AG09319 (cell line): ENCODE measurements at regions not wholly inside any gene's neighbourhood (a gene's known extent, or its start where the extent isn't known, plus 50 kb on each side); places are given as distances from the start of the nearest gene placed in this dataset.
"Not testable (repeated sequence)": the region's sequence is repeated elsewhere in the genome, so short reads cannot be mapped to it uniquely, and the experiment has no call there.

Experiments used
- DNase-seq: peaks from one replicate; pipeline ENCODE4 v3.0.0-alpha.2; 2010; ENCODE audit warnings: low read depth; ENCODE audit errors: extremely low read depth
- TF ChIP-seq, protein P1 (sequence below): IDR thresholded peaks from 2 replicates; pipeline ENCODE4 v1.5.1; 2011; ENCODE audit warnings: low read depth, mild to moderate bottlenecking, inconsistent platforms, low read length, moderate library complexity

DNA sequence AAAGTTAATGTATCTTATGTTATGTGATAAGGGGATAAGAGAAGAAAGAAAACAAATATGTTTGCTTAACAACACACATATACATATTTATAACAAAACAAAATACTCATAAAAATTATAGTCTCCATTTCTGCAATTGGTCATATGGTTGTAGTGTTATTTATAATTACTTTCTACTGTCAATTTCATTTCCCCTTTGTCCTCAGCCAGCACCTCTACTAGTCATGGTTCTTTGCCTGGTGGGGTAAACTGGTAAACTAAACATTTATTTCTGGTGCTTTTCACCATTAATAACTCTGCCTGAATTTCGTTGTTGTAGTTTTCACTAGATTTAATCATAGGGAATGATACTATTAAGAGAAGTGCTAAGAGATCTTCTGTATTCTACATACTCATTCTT, 88.0 kb upstream of the ALCAM start:
- DNase-seq = no peak
- TF ChIP-seq, protein P1, sequence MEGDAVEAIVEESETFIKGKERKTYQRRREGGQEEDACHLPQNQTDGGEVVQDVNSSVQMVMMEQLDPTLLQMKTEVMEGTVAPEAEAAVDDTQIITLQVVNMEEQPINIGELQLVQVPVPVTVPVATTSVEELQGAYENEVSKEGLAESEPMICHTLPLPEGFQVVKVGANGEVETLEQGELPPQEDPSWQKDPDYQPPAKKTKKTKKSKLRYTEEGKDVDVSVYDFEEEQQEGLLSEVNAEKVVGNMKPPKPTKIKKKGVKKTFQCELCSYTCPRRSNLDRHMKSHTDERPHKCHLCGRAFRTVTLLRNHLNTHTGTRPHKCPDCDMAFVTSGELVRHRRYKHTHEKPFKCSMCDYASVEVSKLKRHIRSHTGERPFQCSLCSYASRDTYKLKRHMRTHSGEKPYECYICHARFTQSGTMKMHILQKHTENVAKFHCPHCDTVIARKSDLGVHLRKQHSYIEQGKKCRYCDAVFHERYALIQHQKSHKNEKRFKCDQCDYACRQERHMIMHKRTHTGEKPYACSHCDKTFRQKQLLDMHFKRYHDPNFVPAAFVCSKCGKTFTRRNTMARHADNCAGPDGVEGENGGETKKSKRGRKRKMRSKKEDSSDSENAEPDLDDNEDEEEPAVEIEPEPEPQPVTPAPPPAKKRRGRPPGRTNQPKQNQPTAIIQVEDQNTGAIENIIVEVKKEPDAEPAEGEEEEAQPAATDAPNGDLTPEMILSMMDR = no peak

DNA sequence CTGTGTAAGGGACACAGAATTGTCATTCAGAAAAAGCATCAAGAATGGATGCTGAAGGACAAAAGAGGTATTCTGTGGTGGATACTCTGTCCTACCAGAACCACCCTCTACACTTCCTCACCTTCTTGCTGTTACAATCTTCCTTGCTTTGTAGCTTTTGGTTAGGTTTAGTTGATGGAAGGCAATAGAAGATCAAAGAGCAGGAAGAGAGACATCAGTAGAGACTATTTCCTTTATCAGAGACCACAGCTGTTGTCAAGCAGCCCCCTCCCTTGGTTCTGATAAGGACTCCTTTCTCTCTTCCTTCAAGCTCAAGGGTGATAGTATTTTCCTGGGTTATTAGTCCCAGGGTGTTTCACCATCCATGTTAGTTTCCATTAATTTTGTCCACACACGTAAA, 84.7 kb upstream of the ALCAM start:
- TF ChIP-seq, protein P1 = no peak
- no peak for DNase-seq

DNA sequence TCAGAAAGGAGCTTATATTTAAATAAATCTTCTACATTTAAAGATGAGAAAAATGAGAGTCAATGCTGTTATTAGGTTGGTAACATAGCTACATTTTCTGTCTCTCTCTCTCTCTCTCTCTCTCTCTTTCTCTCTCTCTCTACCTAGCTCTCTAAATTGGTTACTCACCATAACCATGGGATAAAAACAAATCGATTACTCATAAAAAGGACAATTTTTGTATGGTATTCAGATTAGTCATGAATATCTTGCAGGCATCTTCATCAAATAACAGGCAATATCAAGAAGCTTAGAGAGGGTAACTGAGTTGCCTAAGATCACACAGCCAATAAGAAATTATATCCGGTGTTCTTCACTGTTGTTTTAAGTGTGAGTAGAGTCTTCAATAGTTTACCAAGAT, 81.8 kb upstream of the ALCAM start:
- TF ChIP-seq, protein P1 = no peak
- DNase-seq = no peak

DNA sequence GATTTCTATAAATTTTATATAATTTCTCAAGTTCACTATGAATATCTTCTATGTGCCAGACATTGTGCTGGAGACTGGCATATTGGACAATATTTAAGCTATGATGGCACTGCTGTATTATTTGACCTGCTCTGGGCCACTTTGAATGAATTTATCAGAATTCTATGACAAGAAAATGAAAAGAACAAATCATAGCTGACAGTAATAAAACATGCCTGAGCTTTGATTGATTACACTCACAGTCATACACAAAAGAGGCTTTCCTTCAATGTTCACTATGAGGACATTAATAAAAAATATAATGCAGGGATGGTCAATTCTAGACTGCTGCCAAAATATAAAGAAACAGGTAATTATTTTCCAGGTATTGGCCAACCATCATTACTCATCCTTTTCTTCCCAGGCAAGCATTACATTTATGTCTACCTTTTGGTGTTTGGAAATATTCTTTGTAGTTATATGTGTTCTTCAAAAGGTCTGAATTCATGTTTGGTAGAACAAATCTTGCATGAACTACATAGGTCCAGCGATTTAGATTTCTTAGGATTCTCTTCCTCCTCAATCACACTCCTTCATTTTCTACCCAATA, 81.0 kb upstream of the ALCAM start:
- TF ChIP-seq, protein P1 = no peak
- no peak for DNase-seq

DNA sequence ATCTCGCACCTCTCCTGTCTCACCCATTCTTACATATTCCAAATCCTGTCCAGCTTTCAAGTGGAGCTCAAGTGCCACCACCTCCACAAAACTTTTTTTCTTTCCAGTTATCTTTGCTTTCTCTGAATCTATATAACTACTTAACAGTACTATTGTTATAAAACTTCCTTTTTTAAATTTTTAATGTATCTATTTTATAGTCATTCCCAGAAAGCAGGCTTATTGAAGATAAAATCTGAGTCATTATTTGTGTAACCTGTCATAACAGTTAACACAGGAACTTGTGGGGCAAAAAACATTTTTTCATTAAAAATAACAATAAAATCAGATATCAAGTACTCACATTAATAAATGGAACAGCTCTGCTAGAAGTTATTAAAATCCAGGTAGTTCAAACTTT, 73.3 kb upstream of the ALCAM start:
- TF ChIP-seq, protein P1 = no peak
- DNase-seq = no peak

DNA sequence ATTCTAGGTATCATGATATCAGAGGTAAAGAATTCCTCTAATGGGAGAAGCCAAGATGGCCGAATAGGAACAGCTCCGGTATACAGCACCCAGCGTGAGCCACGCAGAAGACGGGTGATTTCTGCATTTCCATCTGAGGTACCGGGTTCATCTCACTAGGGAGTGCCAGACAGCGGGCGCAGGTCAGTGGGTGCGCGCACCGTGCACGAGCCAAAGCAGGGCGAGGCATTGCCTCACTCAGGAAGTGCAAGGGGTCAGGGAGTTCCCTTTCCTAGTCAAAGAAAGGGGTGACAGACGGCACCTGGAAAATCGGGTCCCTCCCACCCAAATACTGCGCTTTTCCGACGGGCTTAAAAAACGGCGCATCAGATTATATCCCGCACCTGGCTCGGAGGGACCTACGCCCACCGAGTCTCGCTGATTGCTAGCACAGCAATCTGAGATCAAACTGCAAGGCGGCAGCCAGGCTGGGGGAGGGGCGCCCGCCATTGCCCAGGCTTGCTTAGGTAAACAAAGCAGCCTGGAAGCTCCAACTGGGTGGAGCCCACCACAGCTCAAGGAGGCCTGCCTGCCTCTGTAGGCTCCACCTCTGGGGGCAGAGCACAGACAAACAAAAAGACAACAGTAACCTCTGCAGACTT, 70.4 kb upstream of the ALCAM start:
- not testable (repeated sequence) for DNase-seq

DNA sequence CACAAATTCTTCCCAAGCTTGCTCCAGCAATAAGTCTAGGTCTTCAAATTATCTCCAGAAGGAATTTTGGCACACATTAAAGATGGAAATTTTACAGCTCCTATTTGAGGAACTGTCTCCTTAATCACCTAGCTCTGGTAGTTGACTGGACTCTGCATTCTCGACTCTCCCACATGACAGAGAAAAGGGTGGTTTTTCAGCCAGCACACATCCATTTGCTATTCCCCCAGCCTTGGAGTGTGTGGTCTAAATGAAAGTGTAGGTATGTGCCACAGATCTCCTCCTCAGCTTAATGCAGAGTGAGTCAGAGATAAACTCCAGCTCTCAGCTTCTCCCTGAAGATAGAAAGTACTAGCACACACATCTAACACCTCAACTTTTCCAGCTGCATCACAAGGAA, 62.2 kb upstream of the ALCAM start:
- no peak for DNase-seq
- TF ChIP-seq, protein P1 = no peak

DNA sequence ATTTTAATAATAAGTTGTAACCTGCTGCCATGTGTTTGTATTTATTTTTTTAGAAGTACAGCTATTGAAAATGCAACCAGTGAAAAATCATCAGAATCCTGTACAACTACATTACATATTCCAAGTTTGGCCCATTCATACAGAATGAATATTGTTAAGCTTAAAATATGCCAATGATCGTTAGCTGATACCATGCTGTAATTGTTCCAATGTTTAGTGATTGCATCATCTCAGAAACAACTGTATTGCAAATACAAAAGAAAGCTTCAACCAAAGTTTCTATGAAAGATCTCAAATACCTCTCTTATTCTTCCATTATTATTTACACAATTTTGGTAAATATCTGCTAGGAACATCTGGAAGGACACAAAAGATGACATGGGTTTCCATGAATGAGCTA, 51.6 kb upstream of the ALCAM start:
- TF ChIP-seq, protein P1 = no peak
- no peak for DNase-seq
